Mesenchymal stem cell (in vitro differentiated cells and primary cell): ENCODE measurements at regions not wholly inside any gene's neighbourhood (a gene's known extent, or its start where the extent isn't known, plus 50 kb on each side); places are given as distances from the start of the nearest gene placed in this dataset.

Experiments used
- DNase-seq: peaks from one replicate; pipeline ENCODE4 v3.0.0-alpha.2; 2013
- H2AFZ ChIP-seq: one replicate; pipeline ENCODE4 v1.6.1; 2013; ENCODE audit warnings: low read depth, mild to moderate bottlenecking, control low read depth, inconsistent platforms, low read length, moderate library complexity
- H2AK5ac ChIP-seq: 2 replicates; pipeline ENCODE4 v1.6.1; 2013; ENCODE audit warnings: low read length, moderate library complexity, mild to moderate bottlenecking, inconsistent platforms; ENCODE audit not compliant: severe bottlenecking
- H2BK120ac ChIP-seq: one replicate; pipeline ENCODE4 v1.6.1; 2013; ENCODE audit warnings: low read depth, mild to moderate bottlenecking, inconsistent platforms, low read length, moderate library complexity
- H2BK12ac ChIP-seq, 2 experiments: one replicate each; pipeline ENCODE4 v1.6.1; 2013; ENCODE audit warnings: inconsistent platforms in 2 of 2, low read length in 2 of 2, mild to moderate bottlenecking in 2 of 2, moderate library complexity in 2 of 2, control low read depth in 1 of 2
- H2BK15ac ChIP-seq: one replicate; pipeline ENCODE4 v1.6.1; 2013; ENCODE audit warnings: mild to moderate bottlenecking, low read depth, inconsistent platforms; ENCODE audit not compliant: poor library complexity, severe bottlenecking
- H2BK5ac ChIP-seq: 2 replicates; pipeline ENCODE4 v1.6.1; 2013; ENCODE audit warnings: low read depth, mild to moderate bottlenecking, low read length, control low read depth, inconsistent platforms; ENCODE audit not compliant: poor library complexity, severe bottlenecking
- H3K14ac ChIP-seq, 2 experiments: one replicate each; pipeline ENCODE4 v1.6.1; 2013; ENCODE audit warnings: inconsistent platforms in 2 of 2, low read length in 2 of 2, control low read depth in 1 of 2, mild to moderate bottlenecking in 1 of 2, moderate library complexity in 1 of 2
- H3K18ac ChIP-seq, 2 experiments: one replicate each; pipeline ENCODE4 v1.6.1; 2013; ENCODE audit warnings: inconsistent platforms in 2 of 2, low read length in 2 of 2, control low read depth in 1 of 2, low read depth in 1 of 2, mild to moderate bottlenecking in 1 of 2
- H3K23ac ChIP-seq, 2 experiments: one replicate each; pipeline ENCODE4 v1.6.1; 2013; ENCODE audit warnings: inconsistent platforms in 2 of 2, low read length in 2 of 2, mild to moderate bottlenecking in 2 of 2, moderate library complexity in 2 of 2, control low read depth in 1 of 2
- H3K27ac ChIP-seq: 2 replicates; pipeline ENCODE4 v1.5.1; 2013; ENCODE audit warnings: mild to moderate bottlenecking, moderate library complexity, low read length, control low read depth, inconsistent platforms; ENCODE audit not compliant: poor library complexity, severe bottlenecking
- H3K27me3 ChIP-seq, 2 experiments: 2 replicates each; pipeline versions ENCODE4 v1.6.1 to v1.7.0; 2013; ENCODE audit warnings: low read length in 2 of 2, mild to moderate bottlenecking in 2 of 2, moderate library complexity in 2 of 2, control low read depth in 1 of 2, inconsistent platforms in 1 of 2; ENCODE audit not compliant: control insufficient read depth in 1 of 2, insufficient read depth in 1 of 2
- H3K36me3 ChIP-seq, 2 experiments: 2 replicates each; pipeline versions ENCODE4 v1.6.1 to v1.7.0; 2013; ENCODE audit warnings: low read length in 2 of 2, control low read depth in 1 of 2, inconsistent platforms in 1 of 2, low read depth in 1 of 2, mild to moderate bottlenecking in 1 of 2; ENCODE audit not compliant: insufficient read depth in 2 of 2, control insufficient read depth in 1 of 2
- H3K4ac ChIP-seq, 2 experiments: one replicate each; pipeline ENCODE4 v1.6.1; 2013; ENCODE audit warnings: inconsistent platforms in 2 of 2, low read length in 2 of 2, mild to moderate bottlenecking in 2 of 2, moderate library complexity in 2 of 2, control low read depth in 1 of 2, low read depth in 1 of 2
- H3K4me1 ChIP-seq: 2 replicates; pipeline ENCODE4 v1.6.1; 2013; ENCODE audit warnings: low read depth, low read length, control low read depth; ENCODE audit not compliant: control insufficient read depth, insufficient read depth
- H3K4me2 ChIP-seq: 2 replicates; pipeline ENCODE4 v1.6.1; 2013; ENCODE audit warnings: low read length, mild to moderate bottlenecking, inconsistent platforms; ENCODE audit not compliant: poor library complexity, severe bottlenecking
- H3K4me3 ChIP-seq, 2 experiments: 2 replicates each; pipeline versions ENCODE4 v1.5.1 to v1.7.0; 2013; ENCODE audit warnings: low read length in 2 of 2, mild to moderate bottlenecking in 2 of 2, control low read depth in 1 of 2, low read depth in 1 of 2; ENCODE audit not compliant: insufficient read depth in 1 of 2
- H3K79me1 ChIP-seq: replicated peaks from 2 replicates; pipeline ENCODE4 v1.6.1; 2013; ENCODE audit warnings: mild to moderate bottlenecking, control low read depth, low read length, inconsistent platforms; ENCODE audit not compliant: poor library complexity, severe bottlenecking
- H3K9ac ChIP-seq: 2 replicates; pipeline ENCODE4 v1.7.0; 2013; ENCODE audit warnings: mild to moderate bottlenecking, low read length, moderate library complexity
- H3K9me3 ChIP-seq: 2 replicates; pipeline ENCODE4 v1.7.0; 2013; ENCODE audit warnings: mild to moderate bottlenecking, low read length; ENCODE audit not compliant: control insufficient read depth
- H4K8ac ChIP-seq: one replicate; pipeline ENCODE4 v1.6.1; 2013; ENCODE audit warnings: inconsistent platforms, mild to moderate bottlenecking, low read length, moderate library complexity
- H4K91ac ChIP-seq: one replicate; pipeline ENCODE4 v1.6.1; 2013; ENCODE audit warnings: mild to moderate bottlenecking, low read length, inconsistent platforms
- WGBS: methylation state at CpG from one replicate; pipeline ENCODE4 v1.1.7; 2013; ENCODE audit warnings: mixed read lengths; 5-methylcytosine and 5-hydroxymethylcytosine counted together

GRCh38 chr13:105159841-105160240 is 1375.6 kb downstream of the EFNB2 start:
- Histone ChIP-seq H2BK12ac (no peak overlapping the region), H2AFZ (no peak overlapping the region), H3K27me3 (no peaks in the 10 kb centered on the region), H3K9me3 (no peaks in the 10 kb centered on the region), H3K27ac (no peak overlapping the region), H3K79me1 (no peaks in the 10 kb centered on the region), H2BK15ac (no peak overlapping the region), H2BK5ac (no peak overlapping the region), H3K4me2 (no peak overlapping the region), H3K36me3 (no peaks in the 10 kb centered on the region), H3K18ac (no peak overlapping the region), H3K23ac (no peak overlapping the region), H3K14ac (no peak overlapping the region), H2BK120ac (no peak overlapping the region), H3K9ac (no peak overlapping the region), H2AK5ac (no peak overlapping the region), H3K4me3 (no peak overlapping the region), H4K8ac (no peak overlapping the region), H4K91ac (no peak overlapping the region), H3K4me1 (no peaks in the 10 kb centered on the region), H3K4ac (no peak overlapping the region)
- no peak for DNase-seq
- 100% methylated on average over 1 of the region's 1 CpG for WGBS

- no peak overlapping the region for H4K8ac ChIP-seq
- no peak overlapping the region for H3K9ac ChIP-seq
- H3K4ac ChIP-seq, result no peak overlapping the region
Measured at GRCh38 chr13:105153611-105154010, 1381.9 kb downstream of the EFNB2 start.

GRCh38 chr13:105151639-105152038 is 1383.8 kb downstream of the EFNB2 start:
- H2AFZ ChIP-seq, result no peak overlapping the region
- peaks cover 5% of the 10 kb centered on the region for H3K9me3 ChIP-seq
- H3K14ac ChIP-seq, result no peak overlapping the region
- H3K4me2 ChIP-seq, result no peak overlapping the region
- H3K9ac ChIP-seq, result no peak overlapping the region
- no peaks in the 10 kb centered on the region for H3K79me1 ChIP-seq
- WGBS, result 75% methylated on average over 3 of the region's 3 CpGs
- H4K91ac ChIP-seq, result no peak overlapping the region
- H3K23ac ChIP-seq, result no peak overlapping the region
- no peak overlapping the region for H2BK5ac ChIP-seq
- H3K4ac ChIP-seq, result no peak overlapping the region
- DNase-seq, result no peak
- no peaks in the 10 kb centered on the region for H3K36me3 ChIP-seq
- no peak overlapping the region for H2AK5ac ChIP-seq
- no peak overlapping the region for H2BK120ac ChIP-seq
- H2BK12ac ChIP-seq, result no peak overlapping the region
- H3K4me3 ChIP-seq, result no peak overlapping the region
- H2BK15ac ChIP-seq, result no peak overlapping the region
- H3K18ac ChIP-seq, result no peak overlapping the region
- no peak overlapping the region for H3K27ac ChIP-seq
- no peak overlapping the region for H4K8ac ChIP-seq
- H3K27me3 ChIP-seq, result no peaks in the 10 kb centered on the region
- no peaks in the 10 kb centered on the region for H3K4me1 ChIP-seq

More at GRCh38 chr13:105153611-105154010, 1381.9 kb downstream of the EFNB2 start:
- H3K23ac ChIP-seq, result no peak overlapping the region
- H4K91ac ChIP-seq, result no peak overlapping the region
- no peaks in the 10 kb centered on the region for H3K36me3 ChIP-seq
- peaks cover 5% of the 10 kb centered on the region for H3K9me3 ChIP-seq
- H3K27me3 ChIP-seq, result no peaks in the 10 kb centered on the region
- H3K18ac ChIP-seq, result no peak overlapping the region
- WGBS, result no CpG with 5 or more reads among the region's 1 CpG
- no peak overlapping the region for H3K27ac ChIP-seq
- no peak overlapping the region for H3K4me2 ChIP-seq
- H2BK15ac ChIP-seq, result no peak overlapping the region
- no peak overlapping the region for H2BK120ac ChIP-seq
- H2BK12ac ChIP-seq, result no peak overlapping the region
- H2AFZ ChIP-seq, result no peak overlapping the region
- no peak overlapping the region for H3K14ac ChIP-seq
- H2BK5ac ChIP-seq, result no peak overlapping the region
- H3K4me3 ChIP-seq, result no peak overlapping the region
- DNase-seq, result no peak
- H3K4me1 ChIP-seq, result no peaks in the 10 kb centered on the region
- H2AK5ac ChIP-seq, result no peak overlapping the region
- no peaks in the 10 kb centered on the region for H3K79me1 ChIP-seq

- H3K23ac ChIP-seq, result no peak overlapping the region
- no peak overlapping the region for H3K4me2 ChIP-seq
- no peaks in the 10 kb centered on the region for H3K4me1 ChIP-seq
- no peak overlapping the region for H3K9ac ChIP-seq
- H4K8ac ChIP-seq, result no peak overlapping the region
- no peak overlapping the region for H2BK120ac ChIP-seq
- no peaks in the 10 kb centered on the region for H3K36me3 ChIP-seq
- H3K14ac ChIP-seq, result no peak overlapping the region
- WGBS, result 95% methylated on average over 3 of the region's 4 CpGs
- DNase-seq, result peak; percentile 19
- H3K27me3 ChIP-seq, result no peaks in the 10 kb centered on the region
- H2AK5ac ChIP-seq, result no peak overlapping the region
- H4K91ac ChIP-seq, result no peak overlapping the region
- H2AFZ ChIP-seq, result no peak overlapping the region
- H3K4ac ChIP-seq, result no peak overlapping the region
- H3K79me1 ChIP-seq, result no peaks in the 10 kb centered on the region
- H2BK15ac ChIP-seq, result no peak overlapping the region
- H3K18ac ChIP-seq, result no peak overlapping the region
- H3K27ac ChIP-seq, result no peak overlapping the region
- H2BK12ac ChIP-seq, result no peak overlapping the region
- no peak overlapping the region for H2BK5ac ChIP-seq
- H3K4me3 ChIP-seq, result no peak overlapping the region
- H3K9me3 ChIP-seq, result peaks cover 5% of the 10 kb centered on the region
Measured at GRCh38 chr13:105147461-105147860, 1388.0 kb downstream of the EFNB2 start.
